ENCODE measurements at regions not wholly inside any gene's neighbourhood (a gene's known extent, or its start where the extent isn't known, plus 50 kb on each side); places are given as distances from the start of the nearest gene placed in this dataset.

- DNase-seq (ENCODE audit: extremely low spot score), result no peak
- POLR2A ChIA-PET, result no interaction called here
- TF ChIP-seq, protein P1, sequence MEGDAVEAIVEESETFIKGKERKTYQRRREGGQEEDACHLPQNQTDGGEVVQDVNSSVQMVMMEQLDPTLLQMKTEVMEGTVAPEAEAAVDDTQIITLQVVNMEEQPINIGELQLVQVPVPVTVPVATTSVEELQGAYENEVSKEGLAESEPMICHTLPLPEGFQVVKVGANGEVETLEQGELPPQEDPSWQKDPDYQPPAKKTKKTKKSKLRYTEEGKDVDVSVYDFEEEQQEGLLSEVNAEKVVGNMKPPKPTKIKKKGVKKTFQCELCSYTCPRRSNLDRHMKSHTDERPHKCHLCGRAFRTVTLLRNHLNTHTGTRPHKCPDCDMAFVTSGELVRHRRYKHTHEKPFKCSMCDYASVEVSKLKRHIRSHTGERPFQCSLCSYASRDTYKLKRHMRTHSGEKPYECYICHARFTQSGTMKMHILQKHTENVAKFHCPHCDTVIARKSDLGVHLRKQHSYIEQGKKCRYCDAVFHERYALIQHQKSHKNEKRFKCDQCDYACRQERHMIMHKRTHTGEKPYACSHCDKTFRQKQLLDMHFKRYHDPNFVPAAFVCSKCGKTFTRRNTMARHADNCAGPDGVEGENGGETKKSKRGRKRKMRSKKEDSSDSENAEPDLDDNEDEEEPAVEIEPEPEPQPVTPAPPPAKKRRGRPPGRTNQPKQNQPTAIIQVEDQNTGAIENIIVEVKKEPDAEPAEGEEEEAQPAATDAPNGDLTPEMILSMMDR (IDR thresholded peaks at IDR 0.05; ENCODE audit: control extremely low read depth, extremely low read depth, low read depth, missing control alignments), result no peak
- CTCF ChIA-PET, result interaction anchor here (0.9 kb wide), 1 partner anchor 22 kb away, joined by 3 read pairs; no protein-coding TSS in a partner anchor
Observed at GRCh38 chr21:41111681-41112080, 56.3 kb upstream of the BACE2 start.

GRCh38 chr21:41112740-41113692 lies 54.9 kb upstream of the BACE2 start:
- no peak for DNase-seq (ENCODE audit: extremely low spot score)
- ChIA-PET CTCF (interaction anchor here (1.5 kb wide), 1 partner anchor 21 kb away, joined by 4 read pairs; no protein-coding TSS in a partner anchor), POLR2A (no interaction called here)
- TF ChIP-seq, protein P1 (IDR thresholded peaks at IDR 0.05; ENCODE audit: control extremely low read depth, extremely low read depth, low read depth, missing control alignments), result no peak

DNA sequence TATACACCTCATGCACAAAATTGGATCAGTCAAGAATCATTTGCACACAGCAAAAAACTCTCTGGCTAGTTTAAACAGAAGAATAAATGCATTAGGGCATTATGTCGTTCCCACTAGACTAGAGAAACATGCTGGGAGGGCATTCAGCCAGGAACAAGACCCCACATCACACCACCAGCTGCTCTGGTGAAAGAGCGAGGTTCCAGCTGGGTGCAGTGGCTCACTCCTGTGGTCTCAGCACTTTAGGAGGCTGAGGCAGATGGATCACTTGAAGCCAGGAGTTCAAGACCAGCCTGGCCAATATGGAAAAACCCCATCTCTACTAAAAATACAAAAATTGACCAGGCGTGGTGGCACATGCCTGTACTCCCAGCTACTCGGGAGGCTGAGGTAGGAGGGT lies 52.1 kb upstream of the BACE2 start:
- ChIA-PET POLR2A (no interaction called here), CTCF (no interaction called here)
- TF ChIP-seq, protein P1 (IDR thresholded peaks at IDR 0.05; ENCODE audit: control extremely low read depth, extremely low read depth, low read depth, missing control alignments), result no peak

More for the DNA sequence above, 52.1 kb upstream of the BACE2 start:
- DNase-seq (ENCODE audit: extremely low spot score), result no peak
